HUDEP-2 (cell line): ENCODE measurements at regions not wholly inside any gene's neighbourhood (a gene's known extent, or its start where the extent isn't known, plus 50 kb on each side); places are given as distances from the start of the nearest gene placed in this dataset.
A peak's percentile ranks its signal among the peaks of the same experiment; 100 is the strongest.
"Not testable (repeated sequence)": the region's sequence is repeated elsewhere in the genome, so short reads cannot be mapped to it uniquely, and the experiment has no call there.

Experiments
- DNase-seq, 76 experiments: peaks; one replicate each; lab custom pipeline; 2025; ENCODE audit not compliant: unreplicated experiment in 76 of 76; lab: John Stamatoyannopoulos, UW

DNA sequence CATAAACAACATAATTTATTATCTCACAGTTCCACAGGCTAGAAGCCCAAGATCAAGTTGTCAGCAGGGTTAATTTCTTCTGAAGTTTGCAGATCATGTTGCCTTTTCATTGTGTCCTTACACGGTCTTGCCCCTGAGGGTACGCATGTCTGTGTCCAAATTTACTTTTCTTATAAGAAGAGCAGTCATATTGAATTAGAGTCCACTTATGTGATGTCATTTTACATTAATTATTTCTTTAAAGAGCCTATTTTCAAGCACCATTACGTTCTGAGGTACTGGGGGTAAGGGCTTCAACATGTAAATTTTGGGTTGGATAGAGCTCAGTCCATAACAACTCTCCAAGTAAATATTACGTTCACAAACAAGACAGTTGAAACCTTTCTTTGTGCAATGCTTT is 236.6 kb upstream of the OR4E1 start:
- DNase-seq, result no peak

DNA sequence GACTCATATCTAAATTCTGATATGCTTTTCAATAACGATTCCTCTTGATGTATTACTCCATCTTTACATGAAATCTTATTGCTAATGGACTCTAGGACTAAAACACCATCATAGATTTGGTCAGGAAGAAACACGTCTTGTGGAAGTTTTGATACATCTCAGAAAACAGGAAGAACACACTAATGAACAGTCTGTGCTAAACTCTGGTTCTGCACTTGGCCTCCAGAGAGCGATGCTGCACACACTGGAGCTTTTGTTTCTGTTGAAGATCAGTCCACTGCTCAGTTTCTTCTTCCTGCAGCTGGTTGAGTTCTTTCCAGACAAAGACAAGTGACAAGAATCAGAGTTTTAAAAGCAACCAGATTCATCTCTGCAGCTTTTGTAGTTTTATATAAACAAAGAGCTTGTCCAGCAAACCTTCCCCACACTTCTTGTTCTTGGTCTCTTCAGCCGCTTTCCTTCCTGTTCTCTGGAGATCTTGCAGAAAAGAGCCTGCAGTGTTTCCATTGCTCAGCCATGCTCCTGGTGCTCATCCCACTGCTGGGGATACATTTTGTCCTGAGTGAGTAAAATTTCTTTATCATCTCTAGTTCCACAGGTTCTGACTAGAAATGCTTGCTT is 229.1 kb upstream of the OR4E1 start:
- DNase-seq, result peak in 5 of 76 experiments; percentile 1 to 15 (median 8)

DNA sequence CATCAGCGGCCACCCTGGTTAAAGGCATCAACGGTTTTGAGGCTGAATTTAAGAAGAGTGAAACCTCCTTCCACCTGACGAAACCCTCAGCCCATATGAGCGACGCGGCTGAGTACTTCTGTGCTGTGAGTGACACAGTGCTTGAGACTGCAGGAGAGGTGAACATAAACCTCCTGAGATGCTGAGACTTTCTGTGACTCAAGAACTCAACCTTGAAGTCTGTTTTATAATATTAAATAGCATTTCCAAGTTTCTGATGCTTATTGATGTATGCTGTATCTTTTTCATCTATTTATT is 221.2 kb upstream of the OR4E1 start:
- not testable (repeated sequence) for DNase-seq

DNA sequence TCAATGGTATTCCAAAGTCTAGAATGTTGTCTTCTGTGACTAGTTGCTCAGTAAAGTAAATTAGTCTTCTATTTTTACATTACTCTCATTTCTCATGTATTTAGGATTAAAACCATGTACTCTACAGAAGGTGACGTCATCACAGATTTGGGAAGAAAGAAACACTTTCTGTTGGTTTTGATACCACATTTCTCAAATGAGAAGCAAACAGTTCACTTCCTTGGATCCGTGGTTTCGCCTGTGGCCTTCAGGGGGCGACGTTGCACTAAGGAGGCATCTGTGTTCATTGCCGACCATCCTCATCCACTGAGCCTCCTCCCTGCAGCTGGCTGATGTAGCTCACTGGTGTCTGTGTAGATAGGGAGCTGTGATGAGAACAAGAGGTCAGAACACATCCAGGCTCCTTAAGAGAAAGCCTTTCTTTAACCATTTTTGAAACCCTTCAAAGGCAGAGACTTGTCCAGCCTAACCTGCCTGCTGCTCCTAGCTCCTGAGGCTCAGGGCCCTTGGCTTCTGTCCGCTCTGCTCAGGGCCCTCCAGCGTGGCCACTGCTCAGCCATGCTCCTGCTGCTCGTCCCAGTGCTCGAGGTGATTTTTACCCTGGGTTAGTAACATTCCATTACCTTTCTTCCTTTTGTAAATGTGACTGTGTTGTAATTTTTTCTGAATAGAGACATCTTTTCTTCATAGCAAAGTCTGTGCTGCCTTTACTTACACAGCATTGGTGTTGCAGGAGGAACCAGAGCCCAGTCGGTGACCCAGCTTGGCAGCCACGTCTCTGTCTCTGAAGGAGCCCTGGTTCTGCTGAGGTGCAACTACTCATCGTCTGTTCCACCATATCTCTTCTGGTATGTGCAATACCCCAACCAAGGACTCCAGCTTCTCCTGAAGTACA is 220.6 kb upstream of the OR4E1 start:
- DNase-seq, result peak in 8 of 76 experiments; percentile 6 to 34 (median 10)

DNA sequence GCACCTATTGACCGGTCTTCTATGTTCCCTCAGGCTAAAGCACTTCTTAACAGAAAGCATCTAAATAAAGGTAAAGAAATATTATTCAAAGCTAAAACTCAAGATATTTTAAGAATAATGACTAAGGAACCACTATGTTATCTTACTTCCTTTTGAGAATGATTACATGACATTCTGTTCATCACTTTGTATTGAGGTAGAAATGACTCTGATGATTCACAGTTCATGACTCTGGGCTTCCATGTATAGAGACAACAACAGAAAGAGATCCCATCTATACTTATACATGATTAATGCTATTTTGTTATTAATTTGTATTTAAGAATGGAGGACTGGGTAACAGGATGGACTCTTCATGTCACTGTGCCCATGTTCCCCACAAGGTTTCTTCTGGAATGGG is 218.3 kb upstream of the OR4E1 start:
- no peak for DNase-seq

DNA sequence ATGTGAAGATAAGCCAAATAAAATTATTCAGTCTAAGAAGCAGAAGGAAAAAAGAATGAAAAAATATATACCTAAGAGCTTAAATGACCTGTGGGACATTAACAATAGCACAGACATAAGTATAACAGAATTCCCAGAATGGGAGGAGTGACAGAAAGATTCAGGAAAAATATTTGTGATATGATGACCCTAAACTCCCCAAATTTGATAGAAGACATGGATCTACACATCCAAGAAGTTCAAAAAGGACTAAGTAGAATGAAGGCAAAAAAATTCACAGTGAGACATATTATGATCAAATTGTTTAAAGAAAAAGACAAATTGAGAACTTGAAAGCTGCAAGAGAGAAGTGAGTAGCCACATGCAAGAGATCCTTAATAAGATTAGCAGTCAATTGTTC is 211.4 kb upstream of the OR4E1 start:
- DNase-seq, result no peak

DNA sequence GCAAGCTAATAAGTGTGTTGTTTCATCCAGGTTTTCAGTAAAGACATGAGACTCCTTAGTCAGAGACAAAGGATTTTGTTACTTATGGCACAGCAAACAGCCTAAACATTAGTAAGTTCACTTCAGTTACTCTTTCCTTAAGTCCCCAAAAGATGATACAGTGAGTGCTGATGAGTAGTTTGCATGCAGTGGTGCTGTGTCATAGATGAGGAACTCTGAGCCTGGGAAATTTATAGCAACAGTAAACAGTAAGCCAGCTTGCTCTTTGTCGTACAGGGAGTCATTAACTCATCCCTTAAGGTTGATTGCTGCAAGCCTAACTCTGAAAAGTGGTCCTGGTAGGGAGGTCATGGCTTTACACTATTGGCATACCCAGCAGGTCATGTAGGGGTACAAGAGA is 208.6 kb upstream of the OR4E1 start:
- no peak for DNase-seq

DNA sequence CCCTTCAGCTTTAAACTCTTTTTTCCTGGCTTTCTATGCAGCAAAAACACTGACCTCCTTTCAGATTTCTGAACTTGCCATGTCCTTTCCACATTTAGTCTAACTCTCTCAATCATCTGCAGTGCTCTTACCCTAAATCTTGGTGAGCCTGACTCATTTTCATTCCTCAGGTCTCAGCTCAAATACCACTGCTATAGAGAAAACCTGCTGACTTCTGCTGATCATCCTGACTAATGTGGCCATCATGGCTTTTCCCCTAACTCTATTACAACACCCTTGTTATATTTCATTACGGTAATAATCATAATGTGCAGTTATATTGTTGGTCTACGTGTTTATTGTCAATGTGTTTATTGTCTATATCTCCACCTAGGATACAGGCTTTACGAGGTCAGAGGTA is 207.3 kb upstream of the OR4E1 start:
- no peak for DNase-seq

DNA sequence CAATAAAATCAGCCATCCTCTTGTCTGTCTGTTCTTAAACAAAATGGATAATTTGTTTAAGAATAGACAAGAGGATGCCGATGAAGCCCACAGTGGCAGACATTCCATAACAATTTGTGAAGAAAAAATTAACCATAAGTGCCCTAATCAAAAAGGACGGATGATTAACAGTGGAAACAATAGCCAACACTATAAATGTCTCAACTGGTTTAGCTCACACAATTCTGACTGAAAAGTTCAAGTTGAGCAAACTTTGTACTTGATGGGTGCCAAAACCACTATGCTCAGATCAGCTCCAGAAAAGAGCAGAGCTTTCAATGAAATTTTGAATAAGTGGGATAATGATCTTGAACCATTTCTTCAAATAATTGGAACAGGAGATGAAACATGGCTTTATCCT is 202.2 kb upstream of the OR4E1 start:
- no peak for DNase-seq

DNA sequence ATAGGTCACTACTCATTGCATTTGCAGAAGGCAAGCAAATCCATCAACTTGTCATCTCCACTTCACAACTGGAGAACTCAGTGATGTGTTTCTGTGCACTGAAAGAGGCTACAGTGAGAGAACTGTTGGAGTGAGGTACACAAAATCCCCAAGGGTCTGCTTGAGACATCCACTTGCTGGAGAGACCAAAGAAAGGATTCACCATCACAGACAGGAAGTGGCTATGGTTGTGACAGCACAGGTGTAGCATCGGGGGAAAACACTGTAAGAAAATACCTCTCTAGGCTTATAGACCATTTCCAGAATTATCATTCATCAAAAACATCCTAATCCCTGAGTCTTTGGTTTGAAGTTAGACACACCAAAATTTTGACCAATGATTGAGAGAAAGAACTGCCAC is 201.3 kb upstream of the OR4E1 start:
- DNase-seq, result no peak

DNA sequence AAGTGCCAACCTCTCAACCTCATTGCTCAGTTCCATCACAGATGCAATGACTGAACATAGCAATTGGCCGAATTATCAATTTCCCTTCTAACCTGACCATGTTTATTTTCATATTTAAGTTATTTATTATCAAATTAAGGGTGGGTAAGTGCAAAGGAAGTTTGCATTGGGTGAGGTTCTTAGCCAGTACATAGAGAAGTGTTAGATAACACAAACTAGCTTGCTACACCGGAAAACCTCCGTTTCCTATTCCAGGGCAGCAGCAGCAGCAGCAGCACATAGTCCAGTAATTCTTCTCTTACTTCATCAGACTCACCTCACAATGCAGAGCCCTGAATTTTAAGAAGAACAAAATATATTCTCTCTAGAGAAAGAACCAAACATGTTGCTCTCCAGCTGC is 200.5 kb upstream of the OR4E1 start:
- no peak for DNase-seq

DNA sequence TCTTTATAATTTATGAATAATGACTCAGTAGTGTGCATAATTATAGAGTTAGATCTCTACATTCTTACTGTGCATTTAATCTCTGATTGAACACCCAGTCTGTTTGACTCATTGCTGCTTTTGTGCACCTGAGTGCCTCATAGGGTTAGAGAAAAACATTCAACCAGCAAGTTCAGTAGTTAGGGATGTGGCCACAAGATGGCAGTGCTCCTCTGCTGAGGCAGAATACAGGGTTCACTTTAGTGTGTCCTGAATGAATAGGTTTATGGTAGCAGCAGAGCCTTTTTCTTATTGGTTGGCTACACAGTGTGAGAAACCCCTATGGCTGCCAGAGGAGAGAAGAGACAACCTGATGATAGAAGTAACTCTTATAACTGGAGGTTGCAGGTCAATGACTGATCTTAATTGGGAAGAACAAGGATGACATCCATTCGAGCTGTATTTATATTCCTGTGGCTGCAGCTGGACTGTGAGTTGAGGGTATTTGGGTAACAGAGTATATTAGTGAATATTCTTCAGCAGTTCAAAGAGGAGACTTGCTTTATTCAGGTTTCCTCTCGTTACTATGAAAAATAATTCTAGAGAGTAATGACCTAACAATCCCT is 194.9 kb upstream of the OR4E1 start:
- peak in 39 of 76 experiments; percentile 1 to 53 (median 16) for DNase-seq

DNA sequence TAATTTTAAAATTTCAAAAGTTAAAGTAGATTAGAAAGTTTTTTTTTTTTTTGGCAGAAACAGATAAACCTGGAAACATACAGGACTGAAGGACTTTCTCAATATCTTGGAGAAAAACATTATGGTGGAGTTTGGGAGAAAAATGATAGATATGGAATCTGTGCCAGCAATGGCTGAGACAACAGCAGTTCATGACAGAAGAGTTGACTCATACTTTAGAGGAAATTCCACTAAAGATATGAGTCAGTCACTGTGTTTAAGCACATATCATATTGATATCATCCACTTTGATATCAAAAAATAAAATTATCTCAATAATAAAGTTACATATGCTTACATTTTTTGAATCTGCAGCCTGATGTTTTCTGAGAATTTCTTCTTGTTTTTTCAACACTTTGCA is 193.9 kb upstream of the OR4E1 start:
- DNase-seq, result no peak

DNA sequence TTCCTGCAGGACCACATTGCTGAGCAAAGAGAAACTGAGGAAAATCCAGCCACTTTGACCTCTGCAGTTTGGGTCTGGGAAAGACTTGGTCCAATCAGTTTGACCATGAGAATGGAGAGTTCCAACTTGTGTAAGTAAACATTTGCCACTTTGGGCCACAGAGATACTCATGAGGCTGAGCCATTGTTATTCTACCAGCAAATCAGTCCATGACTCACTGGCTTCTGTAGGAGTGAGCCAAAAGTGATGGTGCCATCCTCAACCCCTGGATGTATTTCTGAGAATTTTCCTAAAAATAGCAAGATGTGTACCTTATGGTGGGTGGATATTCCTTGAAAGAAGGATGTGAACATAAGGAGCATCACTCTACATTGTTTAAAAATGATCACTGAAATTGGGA is 192.9 kb upstream of the OR4E1 start:
- DNase-seq, result no peak

DNA sequence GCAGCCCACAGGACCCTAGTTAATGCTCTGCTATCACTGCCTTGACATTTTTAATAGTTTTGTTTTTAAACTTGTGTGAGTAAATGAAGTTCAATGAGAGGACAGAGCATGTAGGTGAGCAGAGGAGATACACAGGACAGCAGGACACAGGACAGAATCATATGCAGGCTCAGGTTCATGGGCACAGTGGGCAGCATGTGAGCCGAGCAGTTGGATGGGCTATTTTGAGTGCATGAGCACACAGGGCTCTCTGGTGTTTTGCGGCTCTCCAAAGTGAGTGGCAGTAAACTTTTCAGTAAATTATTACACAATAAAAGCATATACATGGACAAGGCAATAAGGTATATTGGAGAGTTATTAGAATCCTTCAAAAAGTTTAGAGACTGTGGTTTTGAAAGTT is 189.7 kb upstream of the OR4E1 start:
- no peak for DNase-seq

DNA sequence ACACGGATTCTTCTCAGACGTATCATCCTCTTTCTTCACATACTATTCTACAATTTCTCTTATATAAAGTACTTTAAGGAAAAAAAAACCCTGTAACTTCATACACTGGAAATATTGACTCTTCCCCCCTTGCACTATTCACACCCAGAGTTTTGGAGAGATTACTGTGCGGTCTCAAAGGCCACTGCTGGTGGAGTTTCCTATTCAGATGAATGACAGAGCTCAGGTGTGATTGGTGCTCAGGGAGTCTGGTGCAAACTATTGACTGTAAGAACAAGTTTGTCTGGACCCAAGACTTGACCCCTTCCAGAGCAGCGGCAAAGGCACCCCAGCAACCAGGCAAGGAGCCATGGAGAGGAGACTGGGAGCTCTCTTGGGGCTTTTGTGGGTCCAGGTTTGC is 187.5 kb upstream of the OR4E1 start:
- no peak for DNase-seq

DNA sequence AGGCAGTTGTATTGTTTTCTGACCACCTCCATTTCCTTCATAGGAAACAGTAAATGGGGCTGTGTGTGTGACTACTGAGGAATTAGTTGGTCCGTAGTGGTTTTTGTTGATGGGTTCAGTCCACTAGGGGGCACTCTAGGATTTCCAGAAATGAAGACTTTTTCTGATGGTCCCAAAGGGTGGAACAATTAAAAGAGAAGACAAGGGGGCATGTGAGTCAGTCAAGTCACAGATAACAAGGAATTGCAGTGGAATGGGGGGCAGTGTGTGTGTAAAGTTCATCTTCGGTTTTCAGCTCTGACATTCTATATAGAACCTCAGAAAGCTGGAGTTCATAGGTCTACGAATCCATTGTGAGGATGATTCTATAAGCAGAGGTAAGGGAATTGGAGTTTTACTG is 186.6 kb upstream of the OR4E1 start:
- peak in 21 of 76 experiments; percentile 4 to 56 (median 17) for DNase-seq

DNA sequence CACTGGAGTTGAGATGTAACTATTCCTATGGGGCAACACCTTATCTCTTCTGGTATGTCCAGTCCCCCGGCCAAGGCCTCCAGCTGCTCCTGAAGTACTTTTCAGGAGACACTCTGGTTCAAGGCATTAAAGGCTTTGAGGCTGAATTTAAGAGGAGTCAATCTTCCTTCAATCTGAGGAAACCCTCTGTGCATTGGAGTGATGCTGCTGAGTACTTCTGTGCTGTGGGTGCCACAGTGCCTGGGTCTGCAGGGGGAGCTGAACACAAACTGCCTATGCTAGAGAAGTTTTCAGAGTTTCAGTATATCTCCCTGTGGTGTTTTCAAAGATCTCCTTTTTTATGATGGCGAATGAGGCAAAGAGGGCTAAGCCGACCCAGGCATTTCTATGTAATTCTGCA is 179.2 kb upstream of the OR4E1 start:
- no peak for DNase-seq

DNA sequence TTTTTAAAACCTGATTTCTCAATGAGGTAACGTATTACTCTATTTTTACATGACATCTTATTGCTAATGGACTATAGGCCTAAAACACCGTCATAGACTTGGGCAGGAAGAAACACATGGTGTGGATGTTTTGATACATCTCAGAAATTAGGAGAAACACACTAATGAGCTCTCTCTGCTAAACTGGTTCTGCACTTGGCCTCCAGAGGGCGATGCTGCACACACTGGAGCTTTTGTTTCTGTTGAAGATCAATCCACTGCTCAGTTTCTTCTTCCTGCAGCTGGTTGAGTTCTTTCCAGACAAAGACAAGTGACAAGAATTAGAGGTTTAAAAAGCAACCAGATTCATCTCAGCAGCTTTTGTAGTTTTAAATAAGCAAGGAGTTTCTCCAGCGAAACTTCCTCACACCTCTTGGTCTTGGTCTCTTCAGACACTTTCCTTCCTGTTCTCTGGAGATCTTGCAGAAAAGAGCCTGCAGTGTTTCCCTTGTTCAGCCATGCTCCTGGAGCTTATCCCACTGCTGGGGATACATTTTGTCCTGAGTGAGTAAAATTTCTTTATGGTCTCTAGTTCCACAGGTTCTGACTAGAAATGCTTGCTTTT is 178.5 kb upstream of the OR4E1 start:
- peak in 54 of 76 experiments; percentile 2 to 68 (median 38) for DNase-seq

DNA sequence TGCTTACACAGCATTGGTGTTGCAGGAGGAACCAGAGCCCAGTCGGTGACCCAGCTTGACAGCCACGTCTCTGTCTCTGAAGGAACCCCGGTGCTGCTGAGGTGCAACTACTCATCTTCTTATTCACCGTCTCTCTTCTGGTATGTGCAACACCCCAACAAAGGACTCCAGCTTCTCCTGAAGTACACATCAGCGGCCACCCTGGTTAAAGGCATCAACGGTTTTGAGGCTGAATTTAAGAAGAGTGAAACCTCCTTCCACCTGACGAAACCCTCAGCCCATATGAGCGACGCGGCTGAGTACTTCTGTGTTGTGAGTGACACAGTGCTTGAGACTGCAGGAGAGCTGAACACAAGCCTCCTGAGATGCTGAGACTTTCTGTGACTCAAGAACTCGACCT is 173.3 kb upstream of the OR4E1 start:
- DNase-seq, result not testable (repeated sequence)

DNA sequence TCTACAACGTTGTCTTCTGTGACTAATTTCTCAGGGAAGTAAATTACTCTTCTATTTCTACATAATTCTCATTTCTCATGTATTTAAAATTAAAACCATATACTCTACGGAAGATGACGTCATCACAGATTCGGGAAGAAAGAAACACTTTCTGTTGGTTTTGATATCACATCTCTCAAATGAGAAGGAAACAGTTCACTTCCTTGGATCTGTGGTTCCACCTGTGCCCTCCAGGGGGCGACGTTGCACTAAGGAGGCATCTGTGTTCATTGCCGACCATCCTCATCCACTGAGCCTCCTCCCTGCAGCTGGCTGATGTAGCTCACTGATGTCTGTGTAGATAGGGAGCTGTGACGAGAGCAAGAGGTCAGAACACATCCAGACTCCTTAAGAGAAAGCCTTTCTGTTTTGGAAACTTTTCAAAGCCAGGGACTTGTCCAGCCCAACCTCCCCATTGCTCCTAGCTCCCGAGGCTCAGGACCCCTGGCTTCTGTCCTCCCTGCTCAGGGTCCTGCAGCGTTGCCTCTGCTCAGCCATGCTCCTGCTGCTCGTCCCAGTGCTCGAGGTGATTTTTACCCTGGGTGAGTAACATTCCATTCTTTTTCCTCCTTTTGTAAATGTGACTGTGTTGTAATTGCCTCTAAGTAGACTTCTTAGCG is 172.7 kb upstream of the OR4E1 start:
- DNase-seq, result peak in 46 of 76 experiments; percentile 1 to 59 (median 26)
